ENCODE measurements at regions not wholly inside any gene's neighbourhood (a gene's known extent, or its start where the extent isn't known, plus 50 kb on each side); places are given as distances from the start of the nearest gene placed in this dataset.

DNA sequence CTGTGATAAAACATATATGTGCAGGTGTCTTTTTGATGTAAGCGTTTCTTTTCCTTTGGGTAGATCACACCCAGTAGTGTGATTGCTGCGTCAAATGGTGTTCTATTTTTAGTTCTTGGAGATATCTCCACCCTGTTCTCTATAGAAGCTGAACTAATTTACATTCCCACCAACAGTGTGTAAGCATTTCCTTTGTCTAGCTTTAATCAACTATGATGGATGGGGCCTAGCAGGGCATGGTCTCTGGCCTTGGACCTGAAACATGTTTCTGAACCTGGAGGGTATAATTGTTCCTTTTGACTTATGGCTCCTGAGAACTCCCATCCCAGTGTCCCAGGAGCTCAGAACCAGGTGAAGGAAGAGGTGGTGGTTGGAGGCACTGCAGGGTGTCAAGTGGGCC is 93.9 kb downstream of the HAPSTR1 start:
- no peak overlapping the region for H3K4me3 ChIP-seq (ENCODE audit: low read depth, low read length)
- TF ChIP-seq CTCF (IDR thresholded peaks at IDR 0.05; ENCODE audit: low read depth, low read length, missing control alignments), result no peak
- no peak for DNase-seq (ENCODE audit: low read depth)

DNA sequence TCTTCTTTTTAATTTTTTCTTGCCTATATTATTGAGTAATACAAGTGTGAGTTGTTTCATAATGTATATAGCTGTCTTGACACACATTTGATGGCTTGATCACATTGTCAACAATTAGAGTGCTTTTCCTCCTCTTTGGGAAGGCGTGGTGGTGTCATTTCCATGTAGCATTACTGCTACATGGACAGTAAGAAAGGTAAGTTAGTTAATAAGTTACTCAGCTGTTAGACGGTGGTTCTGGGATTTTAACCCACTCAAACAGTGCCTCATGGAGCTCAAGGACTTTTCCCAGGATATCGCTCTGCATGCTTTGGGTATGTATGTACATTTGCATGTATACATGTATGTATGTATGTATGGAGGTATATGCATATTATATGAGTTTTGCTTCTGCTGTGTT is 94.6 kb downstream of the HAPSTR1 start:
- no peak overlapping the region for H3K4me3 ChIP-seq (ENCODE audit: low read depth, low read length)
- no peak for TF ChIP-seq CTCF (IDR thresholded peaks at IDR 0.05; ENCODE audit: low read depth, low read length, missing control alignments)
- no peak for DNase-seq (ENCODE audit: low read depth)

GRCh38 chr16:9188721-9189120 is 97.3 kb downstream of the HAPSTR1 start:
- no peak for TF ChIP-seq CTCF (IDR thresholded peaks at IDR 0.05; ENCODE audit: low read depth, low read length, missing control alignments)
- DNase-seq (ENCODE audit: low read depth), result no peak
- no peak overlapping the region for H3K4me3 ChIP-seq (ENCODE audit: low read depth, low read length)

DNA sequence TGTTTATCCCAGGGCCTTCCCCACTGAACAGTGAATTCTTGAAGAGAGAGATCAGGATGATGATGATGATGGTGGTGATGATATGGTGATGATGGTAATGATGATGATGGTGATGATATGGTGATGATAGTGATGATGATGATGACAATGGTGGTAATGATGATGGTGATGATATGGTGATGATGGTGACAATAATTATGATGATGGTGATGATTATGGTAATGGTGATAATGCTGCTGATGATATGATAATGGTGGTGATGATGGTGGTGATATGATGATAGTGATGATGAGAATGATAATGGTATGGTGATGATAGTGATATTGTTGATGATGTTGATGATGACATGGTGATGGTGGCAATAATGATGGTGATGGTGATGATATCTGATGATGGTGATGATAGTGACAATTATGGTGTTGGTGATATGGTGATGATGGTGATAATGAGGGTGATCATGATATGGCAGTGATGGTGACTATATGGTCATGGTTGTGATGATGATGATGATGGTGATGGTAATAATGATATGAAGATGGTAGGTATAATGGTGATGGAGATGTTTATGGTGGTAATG is 99.9 kb downstream of the HAPSTR1 start:
- TF ChIP-seq CTCF (IDR thresholded peaks at IDR 0.05; ENCODE audit: low read depth, low read length, missing control alignments), result no peak
- DNase-seq (ENCODE audit: low read depth), result no peak
- H3K4me3 ChIP-seq (ENCODE audit: low read depth, low read length), result no peak overlapping the region

- TF ChIP-seq CTCF (IDR thresholded peaks at IDR 0.05; ENCODE audit: low read depth, low read length, missing control alignments), result no peak
- H3K4me3 ChIP-seq (ENCODE audit: low read depth, low read length), result no peak overlapping the region
- DNase-seq (ENCODE audit: low read depth), result no peak
Measured at GRCh38 chr16:9192746-9193145, 101.3 kb downstream of the HAPSTR1 start.

- DNase-seq (ENCODE audit: low read depth), result no peak
- TF ChIP-seq CTCF (IDR thresholded peaks at IDR 0.05; ENCODE audit: low read depth, low read length, missing control alignments), result no peak
- no peak overlapping the region for H3K4me3 ChIP-seq (ENCODE audit: low read depth, low read length)
Measured at GRCh38 chr16:9195287-9195686, 103.8 kb downstream of the HAPSTR1 start.

- H3K4me3 ChIP-seq (ENCODE audit: low read depth, low read length), result no peak overlapping the region
- no peak for TF ChIP-seq CTCF (IDR thresholded peaks at IDR 0.05; ENCODE audit: low read depth, low read length, missing control alignments)
- DNase-seq (ENCODE audit: low read depth), result no peak
Measured at GRCh38 chr16:9197957-9198661, 106.7 kb downstream of the HAPSTR1 start.

All from GM12864 (cell line).